ENCODE measurements at regions not wholly inside any gene's neighbourhood (a gene's known extent, or its start where the extent isn't known, plus 50 kb on each side); places are given as distances from the start of the nearest gene placed in this dataset.

DNA sequence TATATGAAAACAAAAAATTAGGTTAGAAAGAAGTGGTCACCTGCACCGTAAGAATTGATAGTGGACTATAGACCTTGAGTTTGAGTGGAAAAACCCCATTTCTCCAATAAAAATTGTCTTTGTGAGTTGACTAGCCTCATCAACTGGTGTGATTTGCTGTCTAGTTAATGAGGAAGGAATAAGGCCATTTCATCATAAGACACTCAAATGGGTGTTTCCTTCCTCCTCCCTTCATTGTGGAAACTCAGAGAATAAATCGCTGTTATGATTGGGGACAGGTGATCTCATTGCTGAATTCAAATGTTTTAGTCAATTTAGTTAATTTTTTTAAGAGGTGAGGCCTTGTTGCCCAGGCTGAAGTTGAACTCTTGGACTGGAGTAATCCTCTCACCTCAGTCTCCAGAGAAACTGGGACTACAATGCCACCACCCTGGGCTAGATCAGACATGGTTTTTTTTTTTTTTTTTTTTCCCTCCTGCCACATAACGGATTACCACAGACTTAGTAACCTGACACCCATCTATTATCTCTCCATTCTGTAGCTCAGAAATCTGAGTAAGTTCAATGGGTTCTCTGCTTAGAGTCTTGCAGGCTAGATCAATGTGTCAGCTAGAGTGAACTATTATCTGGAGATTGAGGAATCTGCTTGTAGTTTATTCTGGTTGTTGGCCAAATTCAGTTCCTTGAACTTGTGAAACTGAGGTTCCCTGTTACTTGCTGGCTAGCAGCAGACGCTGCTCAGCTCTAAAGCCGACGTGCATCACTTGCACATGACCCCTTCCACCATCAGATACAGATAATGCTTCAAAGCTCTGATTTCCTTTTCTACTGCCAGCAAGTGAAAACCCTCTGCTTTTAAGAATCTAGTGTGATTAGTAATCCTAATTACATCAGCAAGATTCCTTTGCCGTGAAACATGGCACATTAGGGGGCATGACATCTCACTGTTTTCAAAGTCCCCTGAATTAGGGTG, 663.8 kb upstream of the CDH9 start:
- no peak for DNase-seq

DNA sequence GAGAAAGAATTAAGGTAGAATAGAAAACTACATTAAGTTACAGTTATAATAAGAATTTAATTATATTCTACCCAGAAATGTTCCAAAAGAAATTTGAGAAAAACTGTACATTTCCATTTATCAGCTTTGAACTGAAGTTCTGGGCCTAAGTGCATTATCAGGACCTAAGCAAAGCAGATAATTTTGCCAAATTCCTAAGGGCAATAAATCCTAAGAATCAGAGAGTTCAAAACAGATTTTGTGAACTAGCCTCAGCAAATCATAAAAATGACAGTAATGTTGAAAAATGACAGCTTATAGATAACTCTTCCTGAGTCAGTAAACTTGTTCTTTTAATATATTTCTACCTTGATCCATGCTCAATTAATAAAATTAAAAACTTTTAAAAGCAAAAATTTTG, 662.1 kb upstream of the CDH9 start:
- no peak for DNase-seq

- no peak for DNase-seq
Observed at GRCh38 chr5:27682600-27682999, 644.2 kb upstream of the CDH9 start.

- DNase-seq, result no peak
Observed at GRCh38 chr5:27652505-27652904, 614.1 kb upstream of the CDH9 start.

GRCh38 chr5:27639005-27639612, 600.7 kb upstream of the CDH9 start:
- no peak for DNase-seq

DNA sequence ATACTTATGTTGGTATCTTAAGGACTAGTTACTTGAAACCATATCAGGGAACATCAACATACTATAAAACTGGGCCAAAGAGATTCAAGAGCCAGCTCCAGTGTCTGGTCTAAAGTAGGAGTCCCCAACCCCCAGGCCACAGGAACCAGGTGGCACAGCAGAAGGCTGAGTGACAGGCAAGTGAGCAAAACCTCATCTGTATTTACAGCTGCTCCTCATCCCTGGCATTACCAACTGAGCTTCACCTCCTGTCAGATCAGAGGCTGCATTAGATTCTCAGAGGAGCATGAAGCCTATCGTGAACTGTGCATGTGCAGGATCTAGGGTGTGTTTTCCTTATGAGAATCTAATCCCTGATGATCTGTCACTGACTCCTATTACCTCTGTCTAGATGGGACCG, 581.6 kb upstream of the CDH9 start:
- no peak for DNase-seq

DNA sequence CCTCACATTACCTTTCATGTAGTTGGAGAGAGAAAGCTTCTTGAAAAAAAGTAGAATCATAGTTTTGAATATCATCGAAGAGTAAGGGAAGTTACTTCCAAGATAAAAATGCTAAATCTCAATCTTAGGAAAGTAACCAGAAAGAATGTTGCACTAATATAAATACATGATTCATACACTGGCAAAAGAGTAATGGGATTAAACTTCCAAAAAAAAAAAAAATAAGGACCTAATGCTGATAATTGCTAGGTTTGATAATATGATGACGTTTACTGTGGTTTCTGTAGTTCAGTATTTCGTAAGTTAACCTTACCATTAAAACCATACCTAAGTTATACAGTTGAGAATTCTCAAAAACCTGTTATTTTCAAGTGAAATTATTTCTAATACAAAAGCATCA, 573.8 kb upstream of the CDH9 start:
- DNase-seq, result no peak

DNA sequence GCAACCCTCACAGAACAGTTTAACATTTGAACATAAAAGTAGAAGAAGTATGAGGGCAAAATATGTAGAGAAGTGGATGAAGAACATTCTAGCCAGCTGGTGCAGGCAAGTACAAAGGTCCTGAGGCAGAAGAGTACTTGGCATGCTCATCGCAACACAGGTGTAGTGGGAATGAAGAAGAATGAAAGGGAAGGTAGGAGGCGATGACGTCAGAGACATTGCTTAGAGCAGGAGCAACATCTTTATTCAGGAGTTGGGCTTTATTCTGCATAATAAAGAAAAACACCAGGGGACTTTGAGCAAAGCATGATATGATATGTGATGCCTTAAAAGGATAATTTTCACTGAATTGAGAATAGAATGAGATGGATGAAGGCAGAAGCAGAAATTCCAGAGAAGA, 570.6 kb upstream of the CDH9 start:
- no peak for DNase-seq

GRCh38 chr5:27598576-27598975, 560.2 kb upstream of the CDH9 start:
- no peak for DNase-seq

- DNase-seq, result no peak
Observed at GRCh38 chr5:27594141-27594540, 555.8 kb upstream of the CDH9 start.

- no peak for DNase-seq
Observed at GRCh38 chr5:27592231-27592630, 553.8 kb upstream of the CDH9 start.

DNA sequence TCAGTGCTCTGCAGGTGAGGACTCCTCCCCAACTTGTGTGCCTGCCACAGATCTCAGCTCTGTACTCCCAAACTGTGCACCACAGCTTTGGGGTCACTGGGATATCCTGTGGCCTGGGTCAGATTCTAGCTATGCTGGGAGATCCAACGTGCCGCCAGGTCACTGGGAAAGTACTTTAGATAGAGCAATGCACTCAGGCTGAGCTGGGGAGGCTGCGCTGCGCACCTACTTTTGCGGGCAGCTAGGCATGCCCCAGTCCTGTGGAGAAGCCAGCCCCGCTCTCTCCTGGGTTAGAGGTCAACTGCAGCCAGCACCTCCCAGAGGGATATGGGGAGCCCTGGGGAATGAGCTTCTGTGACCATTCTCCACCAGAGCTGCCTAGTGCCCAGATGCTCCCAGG, 552.1 kb upstream of the CDH9 start:
- DNase-seq, result no peak

DNA sequence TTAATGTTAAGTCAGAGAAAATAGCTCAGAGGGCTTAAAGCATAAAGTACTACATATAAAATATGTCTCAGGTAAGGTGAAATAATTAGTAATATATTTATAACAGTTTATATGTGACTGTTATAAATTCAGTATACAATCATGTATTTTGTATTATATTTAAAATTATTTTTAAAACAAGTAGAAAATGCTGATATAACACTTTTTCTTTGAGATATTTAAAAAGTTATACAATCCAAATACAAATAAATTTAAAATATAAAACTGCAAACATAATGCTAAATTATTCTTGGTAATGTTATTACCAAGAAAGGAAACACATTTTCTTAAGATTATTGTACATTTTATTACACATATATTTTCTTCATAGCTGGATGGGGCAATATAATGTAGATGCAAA, 539.9 kb upstream of the CDH9 start:
- DNase-seq, result no peak

DNA sequence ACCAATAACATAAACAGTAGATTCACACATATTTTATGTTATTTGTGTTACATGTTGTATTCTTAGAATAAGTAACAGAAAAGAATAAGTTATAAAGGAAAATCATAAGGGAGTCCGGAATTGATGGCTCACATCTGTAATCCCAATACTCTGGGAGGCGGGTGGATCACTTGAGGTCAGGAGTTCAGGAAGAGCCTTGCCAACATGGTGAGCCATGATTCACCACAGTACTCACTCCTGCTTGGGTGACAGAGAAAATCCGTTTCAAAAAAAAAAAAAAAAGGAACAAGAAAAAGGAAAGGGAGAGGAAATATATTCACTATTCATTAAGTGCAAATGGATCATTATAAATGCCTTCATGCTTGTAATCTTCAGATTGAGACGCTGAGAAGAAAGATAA, 533.3 kb upstream of the CDH9 start:
- DNase-seq, result no peak

DNA sequence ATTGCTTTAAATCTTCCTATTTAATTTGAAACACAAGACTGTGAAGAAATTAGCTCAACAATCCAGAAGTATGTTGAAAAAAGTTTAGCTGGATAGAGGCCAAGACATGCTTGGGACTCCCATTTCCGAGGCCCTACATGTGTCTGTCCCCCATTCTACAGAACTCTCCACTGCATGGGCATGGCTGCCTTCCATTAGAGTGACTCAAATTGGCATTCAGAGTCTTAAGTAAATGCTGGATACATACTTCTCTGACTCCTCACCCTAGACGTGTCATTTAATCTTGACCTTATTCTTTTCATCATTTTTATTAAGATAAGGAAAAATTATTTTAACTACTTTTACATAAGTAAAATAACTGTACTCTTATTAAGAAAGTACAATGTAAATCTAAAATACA, 530.4 kb upstream of the CDH9 start:
- no peak for DNase-seq

DNA sequence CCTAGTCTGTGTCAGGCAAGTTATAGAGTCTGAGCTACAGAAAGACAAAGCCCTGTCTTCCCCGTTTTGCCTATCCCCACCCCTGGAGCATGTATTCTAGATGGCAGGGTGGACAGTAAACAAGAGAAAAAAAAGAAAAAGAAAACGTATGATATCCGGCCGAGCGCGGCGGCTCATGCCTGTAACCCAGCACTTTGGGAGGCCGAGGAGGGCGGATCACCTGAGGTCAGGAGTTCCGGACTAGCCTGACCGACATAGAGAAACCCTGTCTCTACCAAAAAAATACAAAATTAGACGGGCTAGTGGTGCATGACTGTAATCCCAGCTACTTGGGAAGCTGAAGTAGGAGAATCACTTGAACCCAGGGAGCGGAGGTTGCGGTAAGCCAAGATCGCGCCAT, 523.0 kb upstream of the CDH9 start:
- no peak for DNase-seq

DNA sequence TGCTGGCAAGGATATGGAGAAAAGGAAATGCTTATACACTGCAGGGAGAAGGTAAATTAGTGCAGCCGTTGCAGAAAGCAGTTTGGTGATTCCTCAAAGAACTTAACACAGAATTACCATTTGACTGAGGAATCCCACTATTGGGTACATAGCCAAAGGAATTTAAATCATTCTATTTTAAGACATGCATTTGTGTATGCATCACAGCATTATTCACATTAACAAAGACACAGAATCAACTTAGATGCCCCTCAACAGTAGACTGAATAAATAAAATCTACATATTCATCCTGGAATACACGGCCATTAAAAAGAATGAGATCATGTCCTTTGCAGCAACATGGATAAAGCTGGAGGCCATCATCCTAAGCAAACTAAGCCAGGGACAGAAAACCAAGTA, 510.1 kb upstream of the CDH9 start:
- DNase-seq, result no peak

- no peak for DNase-seq
Observed at GRCh38 chr5:27535031-27535557, 496.7 kb upstream of the CDH9 start.

- DNase-seq, result no peak
Observed at GRCh38 chr5:27532305-27532704, 493.9 kb upstream of the CDH9 start.

DNA sequence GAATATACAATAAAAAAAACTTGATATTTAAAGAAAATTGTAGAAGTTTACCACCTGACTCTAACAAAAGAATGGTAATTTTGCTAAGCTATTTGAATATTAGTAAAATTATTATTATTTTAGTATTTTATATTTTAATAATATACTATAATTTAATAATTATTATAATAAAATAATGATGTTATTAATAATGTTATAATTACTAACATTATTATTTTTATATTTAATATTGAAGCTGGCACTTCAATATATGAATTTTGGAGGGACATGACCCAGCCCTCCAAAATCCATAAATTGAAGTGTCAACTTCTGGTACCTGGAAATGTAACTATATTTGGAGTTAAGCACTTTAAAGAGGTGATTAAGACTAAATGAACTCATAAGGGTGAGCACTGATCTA, 486.1 kb upstream of the CDH9 start:
- no peak for DNase-seq

DNA sequence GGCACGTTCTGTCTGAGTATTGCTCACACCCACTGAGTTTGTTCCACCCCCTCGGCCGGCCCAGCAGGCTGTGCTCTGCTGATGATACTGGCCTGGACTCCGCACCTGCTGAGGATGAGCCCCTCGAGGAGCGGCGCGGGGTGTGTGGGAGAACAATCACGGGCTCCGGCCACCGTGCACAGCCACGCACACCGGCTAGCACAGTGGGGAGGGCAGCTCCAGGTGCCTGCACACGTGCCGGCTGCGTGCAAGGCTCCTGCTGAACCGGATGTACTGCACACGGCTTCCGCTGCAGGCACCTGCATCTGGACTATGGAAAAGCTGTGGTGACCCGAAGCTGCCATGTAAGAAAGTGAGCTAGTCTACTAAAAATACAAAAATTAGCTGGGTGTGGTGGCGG, 485.2 kb upstream of the CDH9 start:
- DNase-seq, result no peak

- no peak for DNase-seq
Observed at GRCh38 chr5:27516437-27516836, 478.1 kb upstream of the CDH9 start.

DNA sequence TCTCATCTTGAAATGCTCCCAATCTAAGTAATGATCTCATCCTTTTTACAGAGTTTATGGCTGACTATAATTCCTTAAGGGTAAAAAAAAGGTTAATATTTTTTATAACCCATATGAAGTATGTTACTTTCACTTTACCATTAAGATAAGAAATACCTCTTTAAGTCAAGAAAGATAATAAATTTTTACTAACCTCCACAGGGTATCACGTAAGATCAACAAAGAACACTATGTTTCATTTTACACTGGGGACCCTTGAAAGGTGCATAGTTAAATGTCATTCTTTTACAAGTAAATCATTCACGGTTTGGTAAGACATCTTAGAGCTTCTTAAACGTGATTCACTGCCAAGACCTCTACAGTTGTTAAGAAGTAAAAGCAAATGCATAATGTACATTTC, 472.7 kb upstream of the CDH9 start:
- no peak for DNase-seq

DNA sequence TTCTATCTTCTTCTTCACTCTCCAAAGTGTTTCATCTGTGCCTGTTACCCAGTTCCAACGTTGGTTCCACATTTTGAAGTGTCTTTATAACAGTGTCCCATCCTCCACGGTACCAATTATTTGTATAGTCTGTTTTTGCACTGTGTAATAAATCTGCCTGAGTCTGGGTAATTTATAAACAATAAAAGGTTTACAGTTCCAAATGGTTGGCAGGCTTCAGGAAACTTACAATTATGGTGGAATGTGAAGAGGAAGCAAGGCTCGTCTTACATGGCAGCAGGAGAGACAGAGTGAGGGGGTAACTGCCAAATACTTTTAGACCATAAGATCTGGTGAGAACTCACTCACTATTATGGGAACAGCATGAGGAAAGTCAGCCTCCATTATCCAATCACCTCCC, 465.4 kb upstream of the CDH9 start:
- no peak for DNase-seq

Data from T-helper 1 cell (primary cell).